Vagina (tissue), 2 donors: ENCODE measurements at regions not wholly inside any gene's neighbourhood (a gene's known extent, or its start where the extent isn't known, plus 50 kb on each side); places are given as distances from the start of the nearest gene placed in this dataset.
A peak's percentile ranks its signal among the peaks of the same experiment; 100 is the strongest.

Experiments used
- DNase-seq, 2 donors: peaks; one replicate each; pipeline ENCODE4 v3.0.0-alpha.2; 2017; ENCODE audit errors: extremely low spot score in 2 of 2
- H3K27ac ChIP-seq: fragments of 200-600 bp; sonication (generic); one replicate; pipeline ENCODE4 v1.5.1; 2019
- H3K27me3 ChIP-seq: fragments of 200-600 bp; sonication (generic); one replicate; pipeline ENCODE4 v1.5.1; 2019
- H3K36me3 ChIP-seq, 2 donors: fragments of 200-600 bp; sonication (generic); one replicate each; pipeline ENCODE4 v1.5.1; 2017 to 2019
- H3K4me1 ChIP-seq: fragments of 200-600 bp; sonication (generic); one replicate; pipeline ENCODE4 v1.5.1; 2019
- H3K4me3 ChIP-seq, 2 donors: fragments of 200-600 bp; sonication (generic); 1 replicate in 1 of 2; 2 replicates in 1 of 2; pipeline ENCODE4 v1.5.1; 2016 to 2019
- H3K9me3 ChIP-seq: fragments of 200-600 bp; sonication (generic); one replicate; pipeline ENCODE4 v1.5.1; 2019
- CTCF ChIP-seq, 3 experiments: fragments of 450-650 bp in 2 of 3; fragments of 200-600 bp in 1 of 3; sonication (generic) in 1 of 3; IDR thresholded peaks; one replicate each; pipeline ENCODE4 v1.5.1; 2017 to 2019; ENCODE audit warnings: antibody characterized with exemption in 3 of 3, mild to moderate bottlenecking in 2 of 3, moderate library complexity in 2 of 3
- POLR2A ChIP-seq, 2 donors: fragments of 450-650 bp; IDR thresholded peaks; one replicate each; pipeline ENCODE4 v1.6.1; 2017; ENCODE audit warnings: antibody characterized with exemption in 2 of 2, mild to moderate bottlenecking in 2 of 2, moderate library complexity in 2 of 2
- POLR2AphosphoS5 ChIP-seq, 2 donors: sonication (generic); formaldehyde crosslinking; IDR thresholded peaks; one replicate each; pipeline ENCODE4 v1.9.0; 2017; ENCODE audit warnings: antibody characterized with exemption in 2 of 2, mild to moderate bottlenecking in 2 of 2, low read depth in 1 of 2; ENCODE audit not compliant: insufficient read depth in 1 of 2
- intact Hi-C: fragments of 100-400 bp; cut with DNase I; formaldehyde crosslinking; loops from one replicate; pipeline ENCODE4 v1.15.1; 2023

- peak overlapping the region; percentile 71 for H3K27ac ChIP-seq
- intact Hi-C loops: no loop called here
Measured at GRCh38 chr3:139291276-139292051, 52.4 kb upstream of the MRPS22 start.

GRCh38 chr3:139292192-139292591, 51.6 kb upstream of the MRPS22 start:
- TF ChIP-seq POLR2A (IDR thresholded peaks at IDR 0.05) (no peak), CTCF (IDR thresholded peaks at IDR 0.05) (no peak), POLR2AphosphoS5 (IDR thresholded peaks at IDR 0.05; ENCODE audit: insufficient read depth in 1 of 2, low read depth in 1 of 2) (no peak)
- intact Hi-C loops: no loop called here
- Histone ChIP-seq H3K9me3 (no peaks in the 10 kb centered on the region), H3K4me1 (peaks cover 24% of the 10 kb centered on the region), H3K4me3 (no peak overlapping the region), H3K27ac (peak overlapping the region; percentile 71), H3K27me3 (no peaks in the 10 kb centered on the region), H3K36me3 (no peaks in the 10 kb centered on the region)
- DNase-seq: no peak

More at GRCh38 chr3:139291276-139292051, 52.4 kb upstream of the MRPS22 start:
- TF ChIP-seq POLR2AphosphoS5 (IDR thresholded peaks at IDR 0.05; ENCODE audit: insufficient read depth in 1 of 2, low read depth in 1 of 2): no peak
- no peak for TF ChIP-seq POLR2A (IDR thresholded peaks at IDR 0.05)
- no peak for TF ChIP-seq CTCF (IDR thresholded peaks at IDR 0.05)
- H3K4me3 ChIP-seq: no peak overlapping the region
- no peaks in the 10 kb centered on the region for H3K27me3 ChIP-seq
- no peaks in the 10 kb centered on the region for H3K9me3 ChIP-seq
- peaks cover 24% of the 10 kb centered on the region for H3K4me1 ChIP-seq
- H3K36me3 ChIP-seq: no peaks in the 10 kb centered on the region
- DNase-seq: no peak

GRCh38 chr3:139292711-139293664, 50.8 kb upstream of the MRPS22 start:
- Histone ChIP-seq H3K27me3 (no peaks in the 10 kb centered on the region), H3K4me3 (no peak overlapping the region), H3K4me1 (peaks cover 18% of the 10 kb centered on the region), H3K36me3 (no peaks in the 10 kb centered on the region), H3K9me3 (no peaks in the 10 kb centered on the region), H3K27ac (peak overlapping the region; percentile 71)
- intact Hi-C loops: no loop called here
- no peak for TF ChIP-seq CTCF (IDR thresholded peaks at IDR 0.05)
- no peak for TF ChIP-seq POLR2A (IDR thresholded peaks at IDR 0.05)
- no peak for DNase-seq

- intact Hi-C loops: no loop called here
- no peak overlapping the region for H3K4me3 ChIP-seq
- TF ChIP-seq POLR2A (IDR thresholded peaks at IDR 0.05) (no peak), POLR2AphosphoS5 (IDR thresholded peaks at IDR 0.05; ENCODE audit: insufficient read depth in 1 of 2, low read depth in 1 of 2) (no peak), CTCF (IDR thresholded peaks at IDR 0.05) (no peak)
- H3K27me3 ChIP-seq: no peaks in the 10 kb centered on the region
- H3K27ac ChIP-seq: peak overlapping the region; percentile 71
- DNase-seq: no peak
- H3K36me3 ChIP-seq: no peaks in the 10 kb centered on the region
- peaks cover 12% of the 10 kb centered on the region for H3K4me1 ChIP-seq
- H3K9me3 ChIP-seq: no peaks in the 10 kb centered on the region
Measured at GRCh38 chr3:139293665-139294023, 50.2 kb upstream of the MRPS22 start.
